ENCODE measurements at regions not wholly inside any gene's neighbourhood (a gene's known extent, or its start where the extent isn't known, plus 50 kb on each side); places are given as distances from the start of the nearest gene placed in this dataset.
"Not testable (repeated sequence)": the region's sequence is repeated elsewhere in the genome, so short reads cannot be mapped to it uniquely, and the experiment has no call there.

- DNase-seq, result no peak
These were observed 50.0 kb upstream of the TSC22D2 start for GRCh38 chr3:150357923-150358607.

GRCh38 chr3:150357140-150357539 is 51.0 kb upstream of the TSC22D2 start:
- DNase-seq, result no peak

GRCh38 chr3:150355574-150355973 is 52.5 kb upstream of the TSC22D2 start:
- DNase-seq, result no peak

GRCh38 chr3:150352931-150353330 is 55.2 kb upstream of the TSC22D2 start:
- DNase-seq, result no peak

- DNase-seq, result no peak
These were observed 56.7 kb upstream of the TSC22D2 start for GRCh38 chr3:150351398-150351797.

GRCh38 chr3:150349314-150350097 is 58.6 kb upstream of the TSC22D2 start:
- DNase-seq, result no peak

GRCh38 chr3:150348500-150348899 is 59.6 kb upstream of the TSC22D2 start:
- DNase-seq, result no peak

GRCh38 chr3:150346981-150347863 is 60.9 kb upstream of the TSC22D2 start:
- no peak for DNase-seq

- DNase-seq, result no peak
These were observed 61.8 kb upstream of the TSC22D2 start for GRCh38 chr3:150346266-150346665.

- no peak for DNase-seq
These were observed 63.0 kb upstream of the TSC22D2 start for GRCh38 chr3:150345021-150345538.

GRCh38 chr3:150344079-150344759 is 63.9 kb upstream of the TSC22D2 start:
- no peak for DNase-seq

GRCh38 chr3:150342896-150343467 is 65.1 kb upstream of the TSC22D2 start:
- DNase-seq, result no peak

- no peak for DNase-seq
These were observed 66.2 kb upstream of the TSC22D2 start for GRCh38 chr3:150341891-150342290.

- DNase-seq, result not testable (repeated sequence)
These were observed 71.7 kb upstream of the TSC22D2 start for GRCh38 chr3:150336363-150336762.

GRCh38 chr3:150335631-150336030 is 72.5 kb upstream of the TSC22D2 start:
- no peak for DNase-seq

GRCh38 chr3:150334974-150335373 is 73.1 kb upstream of the TSC22D2 start:
- no peak for DNase-seq

GRCh38 chr3:150333477-150333876 is 74.6 kb upstream of the TSC22D2 start:
- DNase-seq, result no peak

- no peak for DNase-seq
These were observed 76.0 kb upstream of the TSC22D2 start for GRCh38 chr3:150331978-150332568.

- no peak for DNase-seq
These were observed 77.2 kb upstream of the TSC22D2 start for GRCh38 chr3:150330872-150331271.

- no peak for DNase-seq
These were observed 77.9 kb upstream of the TSC22D2 start for GRCh38 chr3:150330174-150330573.

- no peak for DNase-seq
These were observed 78.7 kb upstream of the TSC22D2 start for GRCh38 chr3:150329408-150329807.

- no peak for DNase-seq
These were observed 79.5 kb upstream of the TSC22D2 start for GRCh38 chr3:150328654-150329040.

Data from CD4-positive, alpha-beta T cell treated with Interleukin-10 for 1 hour (primary cell).